Activated CD8-positive, alpha-beta T cell treated with anti-CD3 and anti-CD28 coated beads for 36 hours (primary cell): ENCODE measurements at regions not wholly inside any gene's neighbourhood (a gene's known extent, or its start where the extent isn't known, plus 50 kb on each side); places are given as distances from the start of the nearest gene placed in this dataset.
"Not testable (repeated sequence)": the region's sequence is repeated elsewhere in the genome, so short reads cannot be mapped to it uniquely, and the experiment has no call there.

Experiments
- ATAC-seq: fragments of 200-7000 bp; cut with Tn5 transposase; one replicate; pipeline ENCODE4 v1.10.0; 2021; ENCODE audit warnings: mild to moderate bottlenecking, moderate library complexity
- CTCF ChIA-PET: fragments of 350-600 bp; sonication (Branson Sonifier 250); formaldehyde crosslinking; loops from one replicate; lab custom pipeline; 2021; ENCODE audit warnings: antibody characterized with exemption; lab: Charles Lee
- POLR2A ChIA-PET: fragments of 350-600 bp; sonication (Branson Sonifier 250); formaldehyde crosslinking; loops from one replicate; lab custom pipeline; 2021; ENCODE audit warnings: antibody characterized with exemption; lab: Charles Lee
- DNase-seq: peaks from one replicate; pipeline ENCODE4 v3.0.0-alpha.2; 2020
- H3K27ac Mint-ChIP-seq: one replicate; pipeline ENCODE4 v1.8.0; 2021; ENCODE audit warnings: mild to moderate bottlenecking, mixed read lengths
- H3K27me3 Mint-ChIP-seq: one replicate; pipeline ENCODE4 v1.8.0; 2021; ENCODE audit warnings: mixed read lengths
- H3K36me3 Mint-ChIP-seq: one replicate; pipeline ENCODE4 v1.8.0; 2021; ENCODE audit warnings: low read depth, mixed read lengths
- H3K4me1 Mint-ChIP-seq: one replicate; pipeline ENCODE4 v1.8.0; 2021; ENCODE audit warnings: low read depth, mixed read lengths
- H3K4me3 Mint-ChIP-seq: one replicate; pipeline ENCODE4 v1.8.0; 2021; ENCODE audit warnings: mild to moderate bottlenecking, moderate library complexity, mixed read lengths
- H3K9me3 Mint-ChIP-seq: one replicate; pipeline ENCODE4 v1.8.0; 2021; ENCODE audit warnings: mixed read lengths
- intact Hi-C: fragments of 100-400 bp; cut with micrococcal nuclease; formaldehyde crosslinking; loops from one replicate; pipeline ENCODE4 v1.10.0; 2022
- TF ChIP-seq, protein P1 (sequence below): fragments of 200-600 bp; IDR thresholded peaks from one replicate; pipeline ENCODE4 v1.8.0; 2022; ENCODE audit warnings: antibody characterized with exemption, mild to moderate bottlenecking

- H3K27me3 Mint-ChIP-seq, result peaks cover 5% of the 10 kb centered on the region
- ChIA-PET CTCF (no interaction called here), POLR2A (no interaction called here)
- intact Hi-C loops, result no loop called here
- no peaks in the 10 kb centered on the region for H3K4me1 Mint-ChIP-seq
- DNase-seq (no peak), ATAC-seq (no peak)
- TF ChIP-seq, protein P1, sequence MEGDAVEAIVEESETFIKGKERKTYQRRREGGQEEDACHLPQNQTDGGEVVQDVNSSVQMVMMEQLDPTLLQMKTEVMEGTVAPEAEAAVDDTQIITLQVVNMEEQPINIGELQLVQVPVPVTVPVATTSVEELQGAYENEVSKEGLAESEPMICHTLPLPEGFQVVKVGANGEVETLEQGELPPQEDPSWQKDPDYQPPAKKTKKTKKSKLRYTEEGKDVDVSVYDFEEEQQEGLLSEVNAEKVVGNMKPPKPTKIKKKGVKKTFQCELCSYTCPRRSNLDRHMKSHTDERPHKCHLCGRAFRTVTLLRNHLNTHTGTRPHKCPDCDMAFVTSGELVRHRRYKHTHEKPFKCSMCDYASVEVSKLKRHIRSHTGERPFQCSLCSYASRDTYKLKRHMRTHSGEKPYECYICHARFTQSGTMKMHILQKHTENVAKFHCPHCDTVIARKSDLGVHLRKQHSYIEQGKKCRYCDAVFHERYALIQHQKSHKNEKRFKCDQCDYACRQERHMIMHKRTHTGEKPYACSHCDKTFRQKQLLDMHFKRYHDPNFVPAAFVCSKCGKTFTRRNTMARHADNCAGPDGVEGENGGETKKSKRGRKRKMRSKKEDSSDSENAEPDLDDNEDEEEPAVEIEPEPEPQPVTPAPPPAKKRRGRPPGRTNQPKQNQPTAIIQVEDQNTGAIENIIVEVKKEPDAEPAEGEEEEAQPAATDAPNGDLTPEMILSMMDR, result no peak
- H3K27ac Mint-ChIP-seq, result no peak overlapping the region
- no peaks in the 10 kb centered on the region for H3K36me3 Mint-ChIP-seq
- H3K4me3 Mint-ChIP-seq, result no peak overlapping the region
- peaks cover 6% of the 10 kb centered on the region for H3K9me3 Mint-ChIP-seq
These were observed 197.4 kb upstream of the SRD5A2 start for GRCh38 chr2:31778153-31778552.

DNA sequence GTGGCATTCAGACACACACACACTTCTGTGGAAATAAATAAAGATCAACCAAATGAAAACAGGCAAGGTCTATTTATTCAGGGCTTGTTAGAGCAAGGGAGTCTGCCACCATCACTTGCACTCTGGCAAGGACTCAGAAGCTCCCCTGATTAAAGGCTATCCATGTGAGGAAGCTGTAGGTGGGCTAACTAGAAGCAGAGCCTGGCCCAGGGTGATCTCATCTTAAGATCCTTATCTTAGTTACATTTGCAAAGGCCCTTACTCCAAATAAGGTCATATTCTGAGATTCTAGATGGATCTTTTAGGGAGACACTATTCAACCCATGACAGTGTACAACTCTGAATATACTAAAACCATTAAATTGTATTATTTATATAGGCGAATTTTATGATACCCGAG lies 190.0 kb upstream of the SRD5A2 start:
- ATAC-seq (no peak), DNase-seq (no peak)
- ChIA-PET POLR2A (interaction anchor here (0.6 kb wide), 1 partner anchor 50 kb away, joined by 3 read pairs; no protein-coding TSS in a partner anchor), CTCF (no interaction called here)
- intact Hi-C loops, result no loop called here
- TF ChIP-seq, protein P1, result no peak
- no peaks in the 10 kb centered on the region for H3K4me1 Mint-ChIP-seq
- no peak overlapping the region for H3K4me3 Mint-ChIP-seq
- H3K27me3 Mint-ChIP-seq, result peaks cover 1% of the 10 kb centered on the region
- H3K27ac Mint-ChIP-seq, result no peak overlapping the region
- H3K9me3 Mint-ChIP-seq, result no peaks in the 10 kb centered on the region
- no peaks in the 10 kb centered on the region for H3K36me3 Mint-ChIP-seq

DNA sequence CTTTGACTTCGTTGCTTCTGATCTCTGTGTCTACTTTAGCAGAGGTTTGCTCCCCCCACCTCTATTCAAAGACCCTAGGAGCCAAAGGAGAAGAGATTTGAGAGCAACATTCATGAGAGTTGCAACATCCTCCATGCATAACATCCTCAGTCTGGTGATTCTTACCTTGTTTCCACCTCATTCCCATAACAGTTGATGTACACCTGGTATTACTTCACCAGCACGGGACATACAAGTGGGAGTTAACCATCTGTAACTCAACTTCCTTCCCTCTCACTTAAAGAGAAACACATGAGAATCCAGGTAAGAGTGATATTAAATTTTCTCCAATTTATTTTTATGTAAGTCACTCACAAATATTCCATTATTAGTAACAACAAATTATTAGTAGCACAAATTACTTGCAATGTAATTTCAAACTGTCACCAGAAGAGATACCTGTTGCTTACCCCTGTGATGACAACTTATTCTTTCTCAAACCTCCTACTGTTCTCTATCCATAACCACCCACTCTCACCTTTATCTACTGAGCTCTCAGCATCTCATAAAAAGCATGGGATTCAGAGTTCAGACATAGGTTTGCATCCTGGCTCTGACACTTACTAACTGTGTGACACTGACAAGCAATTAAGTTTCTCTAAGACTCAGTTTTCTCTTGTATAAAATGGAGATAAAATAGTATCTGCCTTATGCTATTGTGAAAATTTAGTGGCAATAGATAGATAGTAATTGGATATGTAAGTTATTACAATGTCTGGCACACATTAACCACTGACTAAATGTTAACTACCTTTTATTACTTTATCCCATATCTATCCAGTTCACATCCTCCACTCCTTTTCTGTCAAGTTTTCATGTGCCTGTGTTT lies 184.6 kb upstream of the SRD5A2 start:
- ChIA-PET POLR2A (interaction anchor here (0.8 kb wide), 1 partner anchor 10 kb away, joined by 3 read pairs; no protein-coding TSS in a partner anchor), CTCF (no interaction called here)
- peaks cover 1% of the 10 kb centered on the region for H3K27me3 Mint-ChIP-seq
- intact Hi-C loops, result no loop called here
- H3K27ac Mint-ChIP-seq, result no peak overlapping the region
- H3K36me3 Mint-ChIP-seq, result no peaks in the 10 kb centered on the region
- TF ChIP-seq, protein P1, result no peak
- H3K4me1 Mint-ChIP-seq, result no peaks in the 10 kb centered on the region
- no peak overlapping the region for H3K4me3 Mint-ChIP-seq
- DNase-seq (no peak), ATAC-seq (no peak)
- no peaks in the 10 kb centered on the region for H3K9me3 Mint-ChIP-seq

DNA sequence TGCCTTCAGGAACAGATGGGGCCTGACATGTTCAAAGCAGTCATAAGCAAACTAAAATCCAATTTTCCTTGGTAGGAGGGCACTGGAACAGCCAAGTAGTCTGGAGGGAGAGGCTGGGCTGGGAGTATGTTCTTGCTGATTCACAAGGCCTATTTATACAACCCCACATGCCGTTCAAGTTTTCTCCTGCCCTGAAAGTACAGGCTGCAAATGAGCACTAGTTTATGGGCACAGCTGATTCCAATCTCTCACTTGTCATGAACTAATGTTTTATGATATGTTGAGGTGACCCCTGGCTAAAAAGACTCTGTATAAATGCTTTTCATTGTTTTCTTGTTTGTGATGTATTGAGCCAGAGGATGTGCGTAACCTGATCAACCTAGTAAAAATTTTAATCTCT lies 183.4 kb upstream of the SRD5A2 start:
- ATAC-seq, result no peak
- intact Hi-C loops, result no loop called here
- Mint-ChIP-seq H3K9me3 (no peaks in the 10 kb centered on the region), H3K27ac (no peak overlapping the region), H3K4me1 (no peaks in the 10 kb centered on the region), H3K27me3 (no peaks in the 10 kb centered on the region), H3K4me3 (no peak overlapping the region), H3K36me3 (no peaks in the 10 kb centered on the region)
- DNase-seq, result no peak
- POLR2A ChIA-PET, result no interaction called here
- CTCF ChIA-PET, result no interaction called here
- TF ChIP-seq, protein P1, result no peak

- Mint-ChIP-seq H3K9me3 (no peaks in the 10 kb centered on the region), H3K4me1 (no peaks in the 10 kb centered on the region), H3K27me3 (peaks cover 2% of the 10 kb centered on the region), H3K27ac (no peak overlapping the region), H3K36me3 (no peaks in the 10 kb centered on the region), H3K4me3 (no peak overlapping the region)
- TF ChIP-seq, protein P1, result no peak
- POLR2A ChIA-PET, result no interaction called here
- ATAC-seq (no peak), DNase-seq (no peak)
- intact Hi-C loops, result no loop called here
- CTCF ChIA-PET, result no interaction called here
These were observed 181.3 kb upstream of the SRD5A2 start for GRCh38 chr2:31762085-31762484.

DNA sequence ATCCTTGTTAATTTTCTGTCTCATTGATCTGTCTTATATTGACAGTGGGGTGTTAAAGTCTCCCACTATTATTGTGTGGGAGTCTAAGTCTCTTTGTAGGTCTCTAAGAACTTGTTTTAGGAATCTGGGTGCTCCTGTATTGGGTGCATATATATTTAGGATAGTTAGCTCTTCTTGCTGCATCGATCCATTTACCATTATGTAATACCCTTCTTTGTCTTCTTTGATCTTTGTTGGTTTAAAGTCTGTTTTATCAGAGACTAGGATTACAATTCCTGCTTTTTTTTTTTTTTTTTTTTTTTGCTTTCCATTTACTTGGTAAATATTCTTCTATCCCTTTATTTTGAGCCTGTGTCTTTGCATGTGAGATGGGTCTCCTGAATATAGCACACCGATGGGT lies 176.6 kb upstream of the SRD5A2 start:
- ATAC-seq, H3K36me3 Mint-ChIP-seq, POLR2A ChIA-PET, H3K4me1 Mint-ChIP-seq, DNase-seq, intact Hi-C loops, H3K9me3 Mint-ChIP-seq, H3K4me3 Mint-ChIP-seq, CTCF ChIA-PET, H3K27me3 Mint-ChIP-seq, H3K27ac Mint-ChIP-seq: not testable (repeated sequence)

DNA sequence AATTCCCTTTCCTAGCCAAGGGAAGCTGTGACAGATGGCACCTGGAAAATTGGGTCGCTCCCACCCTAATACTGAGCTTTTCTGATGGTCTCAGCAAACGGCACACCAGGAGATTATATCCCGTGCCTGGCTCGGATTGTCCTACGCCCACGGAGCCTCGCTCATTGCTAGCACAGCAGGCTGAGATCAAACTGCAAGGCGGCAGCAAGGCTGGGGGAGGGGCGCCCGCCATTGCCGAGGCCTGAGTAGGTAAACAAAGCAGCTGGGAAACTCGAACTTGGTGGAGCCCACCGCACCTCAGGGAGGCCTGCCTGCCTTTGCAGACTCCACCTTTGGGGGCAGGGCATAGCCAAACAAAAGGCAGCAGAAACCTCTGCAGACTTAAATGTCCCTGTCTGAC lies 168.0 kb upstream of the SRD5A2 start:
- H3K27me3 Mint-ChIP-seq, H3K36me3 Mint-ChIP-seq, intact Hi-C loops, ATAC-seq, CTCF ChIA-PET, DNase-seq, H3K27ac Mint-ChIP-seq, H3K4me3 Mint-ChIP-seq, H3K4me1 Mint-ChIP-seq, POLR2A ChIA-PET: not testable (repeated sequence)
- H3K9me3 Mint-ChIP-seq, result peaks cover 20% of the 10 kb centered on the region
